HG02763 (cell line): ENCODE measurements at regions not wholly inside any gene's neighbourhood (a gene's known extent, or its start where the extent isn't known, plus 50 kb on each side); places are given as distances from the start of the nearest gene placed in this dataset.
"Not testable (repeated sequence)": the region's sequence is repeated elsewhere in the genome, so short reads cannot be mapped to it uniquely, and the experiment has no call there.

Experiments used
- ATAC-seq: cut with Tn5 transposase; IDR thresholded peaks from one replicate; pipeline ENCODE4 v1.9.1; 2021; ENCODE audit warnings: mild to moderate bottlenecking, moderate library complexity; ENCODE audit not compliant: unreplicated experiment

- ATAC-seq: no peak
Measured at GRCh38 chr2:20130821-20131645, 79.6 kb upstream of the LAPTM4A start.

GRCh38 chr2:20130160-20130560 is 78.7 kb upstream of the LAPTM4A start:
- ATAC-seq: no peak

GRCh38 chr2:20129331-20130159 is 78.1 kb upstream of the LAPTM4A start:
- no peak for ATAC-seq

DNA sequence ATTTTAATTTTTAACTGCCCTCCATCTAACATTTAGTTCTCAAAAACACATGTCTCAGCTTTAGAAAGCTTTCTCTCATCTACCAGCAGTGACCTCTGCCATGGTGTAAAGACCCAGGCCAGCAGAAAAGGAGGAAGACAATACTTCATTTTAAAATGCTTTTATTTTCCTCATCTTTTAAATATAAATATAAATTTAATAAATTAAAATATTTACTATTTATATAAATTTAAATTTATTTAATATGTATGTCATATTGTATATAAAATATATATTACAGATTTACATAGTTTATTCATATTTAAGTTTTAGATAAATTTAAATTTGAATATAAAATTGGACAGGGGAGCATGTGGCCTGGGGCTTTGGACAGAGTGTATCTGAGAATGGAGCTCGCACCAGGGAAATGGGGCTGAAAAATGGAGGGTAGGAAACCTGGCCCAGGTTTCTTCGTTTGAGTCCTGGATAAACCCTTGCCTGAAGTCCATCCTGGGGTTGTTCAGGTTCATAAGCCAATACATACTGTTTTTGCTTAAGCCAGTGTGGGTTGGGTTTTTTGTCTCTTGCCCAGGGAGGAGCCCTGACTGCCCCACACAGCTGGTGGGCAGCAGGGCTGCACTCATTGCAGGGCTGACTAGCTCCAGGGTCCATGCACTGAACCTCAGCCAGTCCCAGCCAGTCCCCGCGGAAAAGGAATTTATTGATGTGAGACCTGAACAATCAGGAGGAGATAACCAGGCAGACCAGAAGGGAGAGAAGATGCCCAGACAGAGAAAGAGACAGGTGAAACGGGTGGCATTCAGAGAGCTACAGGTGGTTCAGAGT is 77.3 kb upstream of the LAPTM4A start:
- ATAC-seq: no peak

- no peak for ATAC-seq
Measured at GRCh38 chr2:20126469-20126868, 75.0 kb upstream of the LAPTM4A start.

- ATAC-seq: no peak
Measured at GRCh38 chr2:20126040-20126439, 74.6 kb upstream of the LAPTM4A start.

GRCh38 chr2:20125616-20126015 is 74.2 kb upstream of the LAPTM4A start:
- no peak for ATAC-seq

DNA sequence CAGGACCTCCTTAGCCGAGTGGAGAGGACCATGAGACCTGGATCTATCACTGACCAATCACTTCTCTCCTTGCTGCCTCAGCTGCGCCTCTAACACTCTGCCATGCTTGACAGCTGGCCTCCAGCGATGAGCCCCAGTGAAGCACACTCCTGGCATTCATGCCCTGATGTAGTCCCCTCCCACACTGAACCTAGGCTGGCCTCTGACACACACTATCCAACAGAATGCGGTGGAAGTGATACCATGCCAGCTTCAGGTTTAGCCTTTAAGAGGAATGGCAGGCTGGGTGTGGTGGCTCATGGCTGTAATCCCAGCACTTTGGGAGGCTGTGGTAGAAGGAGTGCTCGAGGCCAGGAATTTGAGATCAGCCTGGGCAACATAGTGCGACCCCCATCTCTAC is 73.7 kb upstream of the LAPTM4A start:
- no peak for ATAC-seq

GRCh38 chr2:20123871-20124594 is 72.6 kb upstream of the LAPTM4A start:
- ATAC-seq: no peak

- ATAC-seq: no peak
Measured at GRCh38 chr2:20122864-20123263, 71.4 kb upstream of the LAPTM4A start.

DNA sequence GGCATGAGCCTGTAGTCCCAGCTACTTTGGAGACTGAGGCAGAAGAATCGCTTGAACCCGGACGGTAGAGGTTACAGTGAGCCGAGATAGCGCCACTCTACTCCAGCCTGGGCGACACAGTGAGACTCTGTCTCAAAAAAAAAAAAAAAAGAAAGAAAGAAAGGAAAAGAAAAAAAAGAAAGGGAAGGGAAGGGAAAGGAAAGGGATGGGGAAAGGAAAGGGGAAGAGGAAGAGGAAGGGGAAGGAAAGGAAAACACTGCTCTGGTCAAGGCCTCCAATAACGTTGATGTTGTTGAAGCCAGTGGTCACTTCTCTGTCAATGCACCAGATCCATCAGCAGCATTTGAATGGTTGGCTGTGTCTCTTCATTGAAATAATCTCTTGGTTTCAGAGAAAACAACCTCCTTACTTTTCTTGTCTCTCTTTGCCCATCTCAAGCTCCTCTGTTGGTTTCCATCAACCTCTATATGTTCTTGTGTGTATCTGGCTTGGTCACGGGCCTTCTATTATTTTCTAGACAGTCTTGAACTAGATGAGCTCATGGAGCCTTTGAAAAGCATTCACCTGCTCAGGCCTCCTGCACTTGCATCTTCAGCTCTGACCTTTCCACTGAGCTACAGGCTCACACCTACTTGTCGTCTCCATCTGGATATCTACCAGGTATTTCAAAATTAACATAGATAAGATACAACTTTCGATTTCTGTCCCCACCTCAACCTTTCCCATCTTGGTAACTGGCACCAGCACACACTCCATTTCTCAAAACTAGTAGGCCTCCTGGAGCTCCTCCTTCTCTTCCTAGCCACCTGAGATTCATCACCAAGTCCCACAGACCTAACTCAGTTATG is 69.4 kb upstream of the LAPTM4A start:
- ATAC-seq: no peak

GRCh38 chr2:20118051-20118450 is 66.6 kb upstream of the LAPTM4A start:
- no peak for ATAC-seq

DNA sequence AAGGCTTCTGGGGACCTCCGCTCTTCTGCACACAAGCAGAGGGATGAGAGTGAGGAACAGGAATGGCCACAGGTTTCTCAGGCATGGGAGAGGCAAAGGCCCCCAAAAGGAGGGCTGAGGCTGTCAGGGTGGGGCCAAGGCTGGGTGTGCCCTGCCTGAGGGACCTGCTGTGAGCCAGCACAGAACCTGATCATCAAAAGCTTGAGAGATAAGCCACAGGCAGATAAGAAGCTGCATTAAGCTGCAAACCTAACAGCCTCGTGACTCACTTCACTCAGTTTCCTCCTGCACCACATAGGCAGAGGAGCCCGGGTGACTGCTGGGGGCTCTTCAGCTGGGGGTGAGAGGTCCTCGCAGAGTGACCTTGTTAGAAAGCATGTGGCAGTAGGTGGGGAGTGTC is 64.5 kb upstream of the LAPTM4A start:
- ATAC-seq: no peak

DNA sequence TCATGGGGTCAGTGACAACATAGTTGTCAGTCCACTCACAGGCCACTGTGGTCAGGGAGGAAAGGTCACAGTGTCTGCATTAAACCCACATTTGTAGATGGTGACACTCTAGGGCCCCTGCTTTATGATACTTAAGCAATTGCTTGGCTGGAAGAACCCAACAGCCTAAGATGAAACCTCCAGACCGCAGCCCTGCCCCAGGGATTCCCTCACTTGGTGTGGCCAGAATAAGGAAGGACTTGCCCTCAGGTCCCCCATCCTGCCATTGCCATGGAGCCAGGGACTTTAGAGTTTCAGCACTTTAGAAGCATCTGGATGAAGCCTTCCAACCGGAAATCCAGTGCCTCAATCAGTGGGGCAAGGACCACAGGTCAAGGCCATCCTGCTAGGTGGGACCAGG is 63.9 kb upstream of the LAPTM4A start:
- no peak for ATAC-seq

DNA sequence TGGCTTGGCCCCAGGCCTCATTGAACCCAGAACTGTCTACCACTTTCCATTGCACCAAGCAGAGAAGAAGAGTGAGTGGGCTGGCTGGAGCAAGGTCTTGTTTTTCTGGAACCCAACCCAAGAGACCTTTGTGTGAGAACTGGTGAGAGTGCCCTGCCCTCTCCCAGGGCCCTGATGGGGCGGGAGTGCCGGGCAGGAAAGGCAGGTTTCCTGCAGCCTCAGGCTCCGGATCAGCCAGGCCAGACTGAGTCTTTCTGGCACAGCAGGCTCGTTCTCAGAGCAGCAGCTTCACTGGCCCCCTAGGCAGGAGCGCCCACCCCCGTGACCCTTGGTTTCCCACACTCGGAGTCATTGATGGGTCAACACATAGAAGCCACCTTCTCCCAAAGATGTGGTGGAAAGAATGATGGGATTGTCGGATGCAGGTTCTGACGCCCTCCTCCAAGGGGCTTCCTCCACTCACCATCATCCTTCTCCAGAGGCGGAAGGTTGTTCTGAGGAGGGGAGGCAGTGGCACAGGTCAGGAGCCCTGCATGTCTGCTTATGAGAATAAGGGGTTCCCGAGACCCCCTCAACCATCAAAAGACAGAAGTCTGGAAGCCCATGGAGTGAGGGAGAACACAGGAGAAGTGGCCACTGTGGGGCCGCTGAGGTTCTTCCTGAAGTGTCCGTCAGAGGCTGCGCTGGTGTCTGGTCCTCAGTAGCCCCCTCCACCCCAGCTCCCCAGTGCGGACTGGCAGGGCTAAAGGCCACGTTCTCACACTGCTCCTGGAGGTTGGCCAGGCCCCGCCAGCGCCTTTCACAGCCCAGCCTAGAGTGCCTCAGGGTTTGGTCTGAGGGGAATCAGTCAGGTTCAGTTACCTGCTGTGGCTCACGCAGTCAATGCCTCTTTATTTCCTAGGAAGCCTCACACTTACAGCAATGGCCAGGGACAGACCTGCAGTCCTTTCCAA is 62.8 kb upstream of the LAPTM4A start:
- no peak for ATAC-seq

DNA sequence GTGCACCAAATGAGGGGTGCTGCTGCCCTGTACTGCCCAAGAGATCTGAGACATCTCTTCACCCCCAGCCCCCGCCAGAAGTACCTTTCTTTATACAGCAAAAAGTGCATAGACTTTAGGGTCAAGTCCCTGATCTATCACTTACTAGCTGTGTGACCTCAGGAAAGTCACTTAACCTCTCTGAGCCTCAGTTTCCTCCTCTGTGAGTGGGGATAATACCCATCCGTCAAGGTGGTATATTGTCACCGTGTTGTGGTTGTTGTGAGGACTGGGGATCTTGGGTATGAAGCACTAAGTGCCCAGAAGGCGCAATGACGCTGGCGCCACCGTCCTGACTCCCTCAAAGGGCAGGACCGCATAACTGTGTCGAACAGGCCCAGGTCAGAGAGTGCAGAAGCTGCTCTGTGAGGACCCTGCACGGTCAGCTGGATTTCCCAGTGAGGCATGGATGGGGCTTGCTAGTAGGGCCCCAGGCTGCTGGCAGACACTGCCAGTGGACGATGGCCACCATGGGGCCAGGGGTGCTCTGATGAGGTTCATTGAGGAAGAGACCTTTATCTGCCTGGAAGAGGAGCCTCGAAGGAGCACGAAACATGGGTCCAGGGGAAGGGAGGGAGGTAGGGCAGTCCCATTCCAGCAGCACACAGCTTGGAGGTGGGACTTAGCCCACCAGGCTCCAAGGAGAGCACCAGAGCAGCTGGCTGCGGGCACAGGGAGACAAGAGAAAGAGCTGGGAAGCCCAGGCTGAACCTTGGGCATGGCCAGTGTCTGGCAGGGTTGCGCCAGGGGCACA is 61.8 kb upstream of the LAPTM4A start:
- ATAC-seq: no peak

DNA sequence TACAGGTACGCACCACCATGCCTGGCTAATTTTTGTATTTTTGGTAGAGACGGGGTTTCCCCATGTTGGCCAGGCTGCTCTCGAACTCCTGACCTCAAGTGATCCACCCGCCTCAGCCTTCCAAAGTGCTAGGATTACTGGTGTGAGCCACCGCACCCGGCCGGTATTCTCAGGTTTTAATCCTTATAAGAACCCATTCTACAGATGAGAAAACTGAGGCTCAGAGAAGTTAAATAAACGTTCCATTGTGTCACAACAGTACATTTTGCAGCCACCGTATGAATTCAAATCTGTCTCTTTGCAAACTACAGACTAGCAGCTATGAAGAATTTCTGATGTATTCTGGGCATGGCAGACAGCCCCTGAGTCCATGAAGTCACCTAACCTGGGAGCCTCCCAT is 60.9 kb upstream of the LAPTM4A start:
- not testable (repeated sequence) for ATAC-seq
